PC-3 (cell line): ENCODE measurements at regions not wholly inside any gene's neighbourhood (a gene's known extent, or its start where the extent isn't known, plus 50 kb on each side); places are given as distances from the start of the nearest gene placed in this dataset.
A peak's percentile ranks its signal among the peaks of the same experiment; 100 is the strongest.

Experiments used
- ATAC-seq: fragments of 200-7000 bp; cut with Tn5 transposase; 2 replicates; pipeline ENCODE4 v1.9.1; 2020; ENCODE audit warnings: mild to moderate bottlenecking, moderate library complexity
- BruUV-seq: library from RNA; stranded (reverse); fragments of 400-500 nt; replicated peaks from 2 replicates; lab custom pipeline; 2021; lab: Mats Ljungman, UMichigan
- CTCF ChIA-PET: fragments of 300-600 bp; sonication (Branson Sonifier 250); formaldehyde crosslinking; loops from one replicate; lab custom pipeline; 2022; ENCODE audit warnings: antibody characterized with exemption; lab: Charles Lee
- POLR2A ChIA-PET: fragments of 300-600 bp; sonication (Branson Sonifier 250); formaldehyde crosslinking; loops from one replicate; lab custom pipeline; 2022; ENCODE audit warnings: antibody characterized with exemption; ENCODE audit not compliant: unreplicated experiment; lab: Charles Lee
- DNase-seq: peaks from one replicate; pipeline ENCODE4 v3.0.0-alpha.2; 2015
- H2AFZ ChIP-seq: fragments of 300-600 bp; sonication (generic); 2 replicates; pipeline ENCODE4 v1.6.0; 2016; ENCODE audit warnings: antibody characterized with exemption, low read length
- H3F3A ChIP-seq: fragments of 300-600 bp; sonication (generic); one replicate; pipeline ENCODE4 v1.6.0; 2017; ENCODE audit warnings: antibody characterized with exemption, low read length, control low read depth, mild to moderate bottlenecking; ENCODE audit not compliant: unreplicated experiment
- H3K27ac ChIP-seq: fragments of 300-600 bp; sonication (generic); 2 replicates; pipeline ENCODE4 v1.5.1; 2016; ENCODE audit warnings: mild to moderate bottlenecking, low read length
- H3K27me3 ChIP-seq: fragments of 300-600 bp; sonication (generic); 2 replicates; pipeline ENCODE4 v1.6.1; 2016; ENCODE audit warnings: low read length, mixed read lengths
- H3K36me3 ChIP-seq: fragments of 300-600 bp; sonication (generic); 2 replicates; pipeline ENCODE4 v1.6.1; 2016; ENCODE audit warnings: low read depth, mixed run types, low read length, mixed read lengths
- H3K4me1 ChIP-seq: fragments of 300-600 bp; sonication (generic); 2 replicates; pipeline ENCODE4 v1.5.1; 2016; ENCODE audit warnings: low read length; ENCODE audit not compliant: insufficient read depth
- H3K4me2 ChIP-seq: fragments of 300-600 bp; sonication (generic); 2 replicates; pipeline ENCODE4 v1.6.0; 2016; ENCODE audit warnings: low read length
- H3K4me3 ChIP-seq: fragments of 300-600 bp; sonication (generic); 2 replicates; pipeline ENCODE4 v1.5.1; 2016; ENCODE audit warnings: mild to moderate bottlenecking, low read length, mixed read lengths
- H3K79me2 ChIP-seq: fragments of 300-600 bp; sonication (generic); 2 replicates; pipeline ENCODE4 v1.6.1; 2017; ENCODE audit warnings: low read length, mixed read lengths
- H3K9ac ChIP-seq: fragments of 300-600 bp; sonication (generic); 2 replicates; pipeline ENCODE4 v1.6.0; 2016; ENCODE audit warnings: mild to moderate bottlenecking, low read length
- H3K9me2 ChIP-seq: fragments of 300-600 bp; sonication (generic); replicated peaks from 2 replicates; pipeline ENCODE4 v1.6.1; 2016; ENCODE audit warnings: mixed run types, low read length, mixed read lengths
- H3K9me3 ChIP-seq: fragments of 300-600 bp; sonication (generic); 2 replicates; pipeline ENCODE4 v1.6.1; 2016; ENCODE audit warnings: low read length, mixed read lengths
- H4K20me1 ChIP-seq: fragments of 300-600 bp; sonication (generic); 2 replicates; pipeline ENCODE4 v1.6.1; 2016; ENCODE audit warnings: low read length, mixed read lengths
- CTCF ChIP-seq: fragments of 300-600 bp; sonication (generic); conservative IDR thresholded peaks from 2 replicates; pipeline ENCODE4 v1.5.1; 2017; ENCODE audit warnings: antibody characterized with exemption, low read depth, mild to moderate bottlenecking, low read length
- EZH2 ChIP-seq: fragments of 300-600 bp; sonication (generic); IDR thresholded peaks from one replicate; pipeline ENCODE4 v1.6.1; 2017; ENCODE audit warnings: antibody characterized with exemption, mild to moderate bottlenecking, low read length; ENCODE audit not compliant: unreplicated experiment
- EZH2phosphoT487 ChIP-seq: fragments of 300-600 bp; sonication (generic); IDR thresholded peaks from 2 replicates; pipeline ENCODE4 v1.6.1; 2018; ENCODE audit warnings: mild to moderate bottlenecking, antibody characterized with exemption, low read length, borderline replicate concordance
- intact Hi-C: fragments of 100-400 bp; cut with micrococcal nuclease; formaldehyde crosslinking; loops from 2 replicates; pipeline ENCODE4 v1.9.0; 2023

GRCh38 chr16:64845071-64845470 is 276.8 kb downstream of the CDH11 start:
- Histone ChIP-seq H3K9me2 (no peaks in the 10 kb centered on the region), H2AFZ (no peak overlapping the region), H3K9ac (no peak overlapping the region), H4K20me1 (no peaks in the 10 kb centered on the region), H3K4me3 (no peak overlapping the region), H3K4me1 (no peaks in the 10 kb centered on the region), H3K79me2 (no peaks in the 10 kb centered on the region), H3K36me3 (no peaks in the 10 kb centered on the region), H3K9me3 (no peaks in the 10 kb centered on the region), H3K27me3 (no peaks in the 10 kb centered on the region), H3K4me2 (no peak overlapping the region), H3K27ac (no peak overlapping the region), H3F3A (no peaks in the 10 kb centered on the region)
- ATAC-seq (no peak), DNase-seq (no peak)
- TF ChIP-seq EZH2 (no peak), CTCF (no peak), EZH2phosphoT487 (no peak)
- intact Hi-C loops: no loop called here
- POLR2A ChIA-PET: no interaction called here
- BruUV-seq: no TSS peak
- CTCF ChIA-PET: no interaction called here

- Histone ChIP-seq H3K36me3 (no peaks in the 10 kb centered on the region), H3K9me2 (no peaks in the 10 kb centered on the region), H3K9me3 (no peaks in the 10 kb centered on the region), H3K4me3 (no peak overlapping the region), H2AFZ (no peak overlapping the region), H3K4me2 (no peak overlapping the region), H4K20me1 (no peaks in the 10 kb centered on the region), H3K79me2 (no peaks in the 10 kb centered on the region), H3K4me1 (no peaks in the 10 kb centered on the region), H3K27ac (no peak overlapping the region), H3K9ac (no peak overlapping the region), H3K27me3 (no peaks in the 10 kb centered on the region), H3F3A (no peaks in the 10 kb centered on the region)
- intact Hi-C loops: no loop called here
- TF ChIP-seq CTCF (peak; percentile 45), EZH2 (no peak)
- no TSS peak for BruUV-seq
- ChIA-PET CTCF (no interaction called here), POLR2A (no interaction called here)
- ATAC-seq (no peak), DNase-seq (peak; percentile 5)
These were observed 280.4 kb downstream of the CDH11 start for GRCh38 chr16:64841482-64841881.

GRCh38 chr16:64841071-64841470 is 280.8 kb downstream of the CDH11 start:
- DNase-seq (no peak), ATAC-seq (no peak)
- Histone ChIP-seq H2AFZ (no peak overlapping the region), H3F3A (no peaks in the 10 kb centered on the region), H4K20me1 (no peaks in the 10 kb centered on the region), H3K79me2 (no peaks in the 10 kb centered on the region), H3K4me3 (no peak overlapping the region), H3K36me3 (no peaks in the 10 kb centered on the region), H3K9ac (no peak overlapping the region), H3K4me2 (no peak overlapping the region), H3K4me1 (no peaks in the 10 kb centered on the region), H3K9me3 (no peaks in the 10 kb centered on the region), H3K9me2 (no peaks in the 10 kb centered on the region), H3K27ac (no peak overlapping the region), H3K27me3 (peaks cover 3% of the 10 kb centered on the region; the same call in 1 of the 2 replicates)
- ChIA-PET CTCF (no interaction called here), POLR2A (no interaction called here)
- no peak for TF ChIP-seq CTCF
- TF ChIP-seq EZH2phosphoT487: no peak
- TF ChIP-seq EZH2: no peak
- intact Hi-C loops: no loop called here
- no TSS peak for BruUV-seq
